NCI-H2171 treated with DMSO at 0.1 percent for 48 hours (cell line): ENCODE measurements at regions not wholly inside any gene's neighbourhood (a gene's known extent, or its start where the extent isn't known, plus 50 kb on each side); places are given as distances from the start of the nearest gene placed in this dataset.
"Not testable (repeated sequence)": the region's sequence is repeated elsewhere in the genome, so short reads cannot be mapped to it uniquely, and the experiment has no call there.

Source experiments
- DNase-seq: peaks from one replicate; lab custom pipeline; 2025; lab: John Stamatoyannopoulos, UW

DNA sequence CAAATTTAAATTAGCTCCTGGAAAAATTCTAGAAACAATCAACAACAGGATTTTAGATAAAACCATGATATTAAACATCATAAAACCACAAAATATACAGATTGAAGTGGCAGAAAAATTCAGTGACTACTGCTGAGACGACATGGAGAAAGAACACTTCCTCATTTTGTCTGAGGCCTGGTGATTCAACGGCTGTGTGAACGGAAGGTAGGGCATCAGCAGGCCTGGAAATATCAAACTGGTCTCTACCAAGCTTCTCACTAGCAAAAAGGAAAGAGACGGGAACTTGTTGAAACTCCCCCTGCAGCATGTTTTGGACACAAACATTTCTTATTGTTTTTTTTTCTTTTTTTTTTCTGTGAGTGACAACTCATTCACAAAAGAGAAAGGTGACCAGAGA lies 58.0 kb upstream of the AHI1 start:
- no peak for DNase-seq

DNA sequence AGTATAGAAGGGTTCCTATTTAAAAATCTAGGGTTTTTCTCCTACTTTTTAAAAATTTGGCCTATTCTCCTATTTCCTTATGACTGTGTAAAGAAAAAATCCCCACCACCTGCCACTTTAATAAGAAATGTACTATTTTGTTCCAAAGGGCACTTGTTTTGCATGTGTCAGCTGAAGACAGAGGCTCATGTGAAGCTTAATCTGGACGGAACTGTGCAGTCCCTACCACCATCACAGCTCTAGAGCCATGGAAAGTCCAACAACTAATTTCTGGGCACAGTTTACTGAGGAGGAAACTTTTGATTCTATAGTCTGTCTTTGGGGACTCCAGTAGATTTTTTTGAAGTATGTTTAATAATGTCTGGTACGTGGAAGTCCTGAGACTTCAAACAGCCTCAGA lies 60.0 kb upstream of the AHI1 start:
- DNase-seq: no peak

DNA sequence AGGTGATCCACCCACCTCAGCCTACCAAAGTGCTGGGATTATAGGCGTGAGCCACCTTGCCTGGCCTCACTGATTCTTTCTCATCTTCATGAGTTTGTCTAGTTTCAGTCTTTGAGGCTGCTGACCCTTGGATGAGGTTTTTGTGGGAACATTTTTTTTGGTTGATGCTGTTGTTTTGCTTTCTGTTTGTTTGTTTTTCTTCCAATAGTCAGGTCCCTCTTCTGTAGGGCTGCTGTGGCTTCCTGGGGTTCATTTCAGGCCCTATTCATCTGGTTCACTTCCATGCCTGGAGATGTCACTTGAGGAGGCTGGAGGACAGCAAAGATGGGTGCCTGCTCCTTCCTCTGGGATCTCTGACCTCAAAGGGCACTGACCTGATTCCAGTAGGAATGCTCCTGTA lies 68.1 kb upstream of the AHI1 start:
- DNase-seq: not testable (repeated sequence)

DNA sequence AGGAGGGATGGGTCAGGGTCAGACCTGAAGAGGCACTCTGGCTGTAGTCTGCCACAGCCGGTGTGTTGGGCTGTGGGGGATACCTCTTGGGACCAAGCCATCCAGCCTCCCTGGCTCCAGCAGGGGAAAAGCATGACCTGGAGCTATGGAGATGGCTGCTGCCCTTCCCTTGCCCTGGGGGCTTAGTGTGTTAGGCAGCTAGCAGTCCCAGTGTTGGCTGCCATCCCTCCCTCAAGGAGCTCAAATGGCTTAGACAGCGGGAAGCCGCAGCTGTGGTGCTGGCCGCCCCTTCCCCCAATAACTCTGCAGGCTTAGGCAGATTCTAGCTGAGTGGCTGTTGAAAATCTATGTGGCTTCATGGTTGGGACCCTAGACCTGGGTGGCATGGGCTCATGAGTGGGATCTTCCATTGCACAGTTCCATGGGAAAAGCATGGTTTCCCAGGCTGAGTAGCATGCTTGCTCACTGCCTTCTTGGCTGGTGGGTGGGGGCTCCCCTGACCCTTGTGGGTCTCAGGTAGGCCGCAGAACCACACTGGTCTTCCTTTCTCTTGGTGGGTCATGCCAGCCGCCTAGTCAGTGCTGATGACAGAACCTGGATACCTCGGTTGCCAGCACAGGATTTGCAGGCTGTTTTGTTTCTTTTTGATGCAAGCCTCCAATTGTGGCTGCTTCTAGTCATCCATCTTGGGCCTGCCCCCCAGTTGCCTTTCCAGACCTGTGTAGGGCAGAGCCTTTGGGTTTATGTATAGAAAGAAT lies 69.0 kb upstream of the AHI1 start:
- DNase-seq: no peak

DNA sequence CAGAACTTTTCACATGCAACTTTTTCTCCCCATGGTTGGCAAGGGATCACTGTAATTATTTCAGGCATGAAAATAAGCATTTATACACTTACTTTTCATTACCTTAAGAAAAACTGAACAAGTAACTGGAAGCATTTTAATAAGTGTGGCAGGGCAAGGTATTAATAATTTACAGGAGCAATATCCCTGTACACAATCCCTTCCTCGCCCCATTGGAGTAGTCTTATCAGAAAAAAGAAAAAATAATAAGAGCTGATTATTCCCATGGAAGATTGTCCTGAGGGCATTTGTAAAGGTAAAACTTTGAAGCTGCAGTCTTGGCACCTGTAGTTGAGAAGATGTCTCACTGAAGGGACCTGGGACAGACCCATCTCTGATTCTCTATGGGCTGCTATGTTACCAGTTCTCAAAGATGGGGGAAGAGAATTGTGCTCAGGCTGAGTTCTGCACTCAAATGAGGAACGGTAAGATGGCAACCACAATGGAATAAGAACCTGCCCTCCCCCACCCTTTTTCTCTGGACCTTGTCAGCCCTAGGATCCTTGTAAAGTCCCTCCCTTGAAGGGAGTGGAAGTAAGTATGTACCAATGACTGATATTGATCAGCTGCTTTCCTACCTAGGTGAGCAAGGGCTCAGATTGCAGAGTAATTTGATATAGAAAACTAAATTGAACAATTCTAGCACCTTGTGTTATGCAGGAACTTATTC lies 70.0 kb upstream of the AHI1 start:
- DNase-seq: no peak

DNA sequence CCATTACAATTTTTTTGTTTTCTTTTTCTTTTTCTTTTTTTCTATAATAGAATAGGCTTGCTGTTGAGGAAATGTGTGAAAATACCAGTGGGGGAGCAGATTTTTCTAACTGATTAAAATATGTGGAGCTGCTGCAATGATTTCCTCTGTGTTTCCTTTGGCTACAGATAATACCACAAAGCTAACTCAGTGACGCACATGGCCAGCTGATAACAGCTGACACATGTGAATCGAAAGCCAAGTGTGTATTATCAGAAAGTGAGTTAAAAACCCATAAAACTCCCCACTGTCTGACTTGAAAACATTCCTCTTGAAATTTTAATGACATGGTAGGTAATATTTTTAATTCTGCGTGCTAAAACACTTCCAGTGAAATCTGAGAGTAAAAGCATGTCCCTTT lies 70.8 kb upstream of the AHI1 start:
- no peak for DNase-seq

DNA sequence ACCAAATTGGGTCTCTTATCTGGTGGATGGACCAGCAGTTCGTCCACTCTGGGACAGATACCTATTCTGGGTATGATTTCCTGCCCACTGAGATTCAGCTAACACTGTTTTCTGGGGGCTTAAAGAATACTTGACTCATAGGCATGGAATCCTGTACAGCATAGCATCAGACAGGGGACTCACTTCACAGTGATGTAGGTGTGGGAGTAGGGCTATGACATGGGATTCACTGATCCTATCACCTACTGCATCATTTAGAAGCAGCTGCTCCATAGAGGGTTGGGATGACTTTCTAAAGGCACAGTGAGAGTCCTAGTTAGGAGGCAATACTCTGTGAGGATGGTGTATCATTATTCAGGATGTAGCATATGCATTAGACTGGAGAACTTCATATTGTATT lies 74.5 kb upstream of the AHI1 start:
- DNase-seq: no peak

DNA sequence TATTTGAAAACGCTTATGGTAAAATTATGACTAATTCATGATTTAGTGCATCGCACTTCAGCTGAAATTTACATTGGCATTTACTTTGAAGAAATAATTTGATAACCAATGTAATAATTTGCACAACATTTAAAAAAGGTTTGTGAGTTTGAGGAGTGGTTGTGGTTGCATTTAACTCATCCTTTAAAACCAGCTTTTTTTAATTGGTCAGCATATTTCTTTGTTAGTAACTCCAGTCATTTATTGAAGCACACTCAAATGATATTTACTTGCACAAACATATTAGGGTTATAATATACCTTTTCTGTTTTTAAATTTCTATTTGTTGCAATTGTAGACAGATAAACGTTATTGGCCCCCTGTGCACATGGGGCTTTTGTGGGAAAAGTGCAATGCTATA lies 78.1 kb upstream of the AHI1 start:
- no peak for DNase-seq

DNA sequence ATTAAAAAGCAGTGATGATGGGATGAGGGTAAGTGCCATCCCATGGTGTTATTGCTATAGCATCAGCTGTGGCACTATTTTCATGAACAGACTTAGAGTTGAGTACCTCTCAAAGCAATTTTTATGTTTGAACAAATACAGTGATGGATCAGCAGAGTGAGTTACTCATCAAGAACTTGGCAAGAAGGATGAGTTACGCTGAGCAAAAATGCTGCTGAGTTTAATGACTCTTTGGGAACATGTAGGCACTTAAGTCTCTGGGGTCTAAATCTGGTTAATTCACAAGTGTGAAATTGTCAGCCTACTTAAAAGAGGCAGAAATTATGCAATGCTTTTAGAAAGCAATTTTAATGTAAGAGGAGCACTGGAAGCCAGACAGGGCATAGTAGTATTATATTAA lies 78.5 kb upstream of the AHI1 start:
- no peak for DNase-seq

DNA sequence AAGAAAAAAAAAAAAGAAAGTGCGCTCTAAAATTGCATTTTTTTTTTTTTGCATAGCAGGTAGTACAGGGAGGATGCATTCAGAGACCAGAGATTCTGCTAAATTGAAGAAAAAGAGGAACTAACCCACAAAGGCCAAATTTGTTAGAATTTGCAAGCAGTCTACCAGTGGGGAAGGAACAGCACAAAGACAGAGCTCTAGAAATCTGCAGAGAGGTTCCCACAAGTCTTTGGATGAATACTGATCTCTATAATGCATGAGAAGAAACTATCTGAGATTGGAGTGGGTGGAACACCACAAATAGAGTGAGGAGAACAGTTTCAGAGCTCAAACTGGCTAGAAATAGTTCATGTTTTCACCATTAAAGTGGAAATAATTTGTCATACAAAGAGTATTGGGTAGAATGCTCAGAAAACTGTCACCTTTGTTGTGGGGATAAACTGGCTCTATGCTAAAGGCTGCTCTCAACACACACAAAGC lies 79.6 kb upstream of the AHI1 start:
- no peak for DNase-seq

DNA sequence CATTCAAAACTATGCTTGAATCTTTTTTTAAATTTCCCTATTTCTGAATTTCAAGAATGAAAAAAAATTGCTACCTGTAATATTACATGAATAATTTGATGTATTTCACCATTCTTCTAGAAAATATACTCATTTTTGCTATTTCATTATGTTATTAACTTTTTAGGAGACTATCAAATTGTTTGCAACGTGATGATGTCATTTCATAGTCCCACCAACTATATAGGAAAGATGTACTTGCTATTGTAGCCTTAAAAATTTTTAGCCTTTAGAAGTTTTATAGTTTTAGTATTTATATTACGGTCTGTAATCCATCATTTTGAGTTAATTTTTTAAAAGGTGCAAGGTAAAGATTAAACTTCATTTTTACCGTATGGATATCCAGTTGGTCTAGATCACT lies 81.4 kb upstream of the AHI1 start:
- no peak for DNase-seq

DNA sequence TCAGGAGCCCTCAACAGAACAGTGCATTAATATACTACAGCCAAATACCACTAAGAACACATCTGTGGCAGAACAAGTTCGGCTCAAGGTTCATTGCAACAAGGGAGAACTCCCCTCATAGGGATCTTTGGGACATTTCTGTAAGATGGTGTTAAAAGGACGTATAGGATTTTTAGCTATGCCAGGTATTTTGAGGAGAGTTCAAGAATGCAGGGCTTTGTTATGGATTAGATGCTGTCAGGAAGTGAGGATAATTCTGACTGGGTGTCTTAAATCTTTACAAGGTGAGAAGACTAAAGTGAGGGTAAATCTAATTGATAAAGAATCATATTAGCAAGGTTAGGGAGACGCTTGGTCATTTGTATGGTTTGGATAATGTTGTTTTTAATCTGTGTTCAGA lies 83.7 kb upstream of the AHI1 start:
- DNase-seq: no peak

DNA sequence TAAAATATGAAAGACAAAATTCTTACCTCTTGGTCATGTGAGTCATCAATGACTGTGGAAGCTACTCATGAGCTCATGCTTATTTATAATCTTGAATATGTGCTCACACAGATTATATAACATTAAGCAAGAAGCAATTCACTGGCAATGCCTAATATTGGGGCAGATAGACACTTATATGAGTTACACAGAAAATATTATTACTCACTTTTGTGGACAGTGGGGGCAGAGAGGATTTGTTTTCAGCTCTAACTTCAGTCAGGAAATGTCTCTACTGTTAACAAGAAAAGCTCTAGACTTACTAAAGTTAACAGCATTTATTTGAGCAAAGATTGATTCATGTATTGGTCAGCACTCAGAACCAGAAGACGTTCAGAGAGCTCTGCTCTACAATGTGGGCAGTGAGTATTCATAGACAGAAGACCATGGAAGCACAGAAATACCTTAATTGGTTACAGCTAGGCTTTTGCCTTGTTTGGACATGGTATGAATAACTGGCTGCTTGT lies 85.8 kb upstream of the AHI1 start:
- DNase-seq: no peak

DNA sequence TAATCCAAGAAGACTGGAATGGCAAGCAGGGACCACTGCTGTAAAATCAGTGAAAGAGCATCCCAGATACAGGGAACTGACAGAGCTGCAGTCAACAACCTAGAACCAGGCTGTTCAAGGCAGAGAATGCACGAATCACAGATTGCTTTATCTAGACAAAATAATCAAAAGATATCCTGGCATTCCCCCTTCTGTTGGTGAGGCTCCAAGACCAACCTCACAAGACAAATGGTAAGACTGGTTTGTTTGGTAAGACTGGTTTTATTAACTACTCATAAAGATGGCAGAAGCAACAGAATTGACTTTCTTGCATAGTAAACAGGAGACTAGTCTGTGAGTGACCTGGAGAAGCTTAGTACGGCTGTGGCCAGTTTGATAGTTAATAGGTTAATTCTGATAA lies 88.8 kb upstream of the AHI1 start:
- no peak for DNase-seq

DNA sequence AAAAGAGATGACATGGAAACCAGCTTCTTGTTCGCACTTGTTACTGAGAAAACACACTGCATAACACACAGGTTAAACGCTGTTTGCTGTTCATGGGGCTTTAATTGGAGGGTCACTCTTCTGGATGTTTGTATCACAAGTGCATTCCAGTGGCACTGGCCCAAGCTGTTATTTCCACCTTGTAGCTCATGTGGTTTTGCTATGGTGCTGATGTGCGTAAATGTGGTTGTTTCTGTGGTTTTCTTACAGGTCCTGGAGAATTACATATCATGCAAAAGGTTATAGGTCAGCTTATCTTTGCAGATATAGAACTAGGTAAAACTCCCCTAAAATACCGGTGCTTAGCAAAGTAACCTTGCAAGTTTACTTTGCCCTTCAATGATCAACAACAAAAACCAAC lies 89.3 kb upstream of the AHI1 start:
- no peak for DNase-seq

DNA sequence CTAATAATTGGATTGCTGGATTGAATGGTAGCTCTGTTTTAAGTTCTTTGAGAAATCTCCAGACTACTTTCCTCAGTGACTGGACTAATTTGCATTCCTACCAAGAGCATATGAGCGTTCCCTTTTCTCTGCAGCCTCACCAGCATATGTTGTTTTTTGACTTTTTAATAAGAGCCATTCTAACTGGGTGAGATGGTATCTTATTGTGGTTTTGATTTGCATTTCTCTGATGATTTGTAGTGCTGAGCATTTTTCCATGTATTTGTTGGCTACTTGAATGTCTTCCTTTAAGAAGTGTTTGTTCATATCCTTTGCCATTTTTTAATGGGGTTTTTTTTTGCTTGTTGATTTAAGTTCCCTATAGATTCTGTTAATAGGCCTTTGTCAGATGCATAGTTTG lies 94.7 kb upstream of the AHI1 start:
- no peak for DNase-seq

DNA sequence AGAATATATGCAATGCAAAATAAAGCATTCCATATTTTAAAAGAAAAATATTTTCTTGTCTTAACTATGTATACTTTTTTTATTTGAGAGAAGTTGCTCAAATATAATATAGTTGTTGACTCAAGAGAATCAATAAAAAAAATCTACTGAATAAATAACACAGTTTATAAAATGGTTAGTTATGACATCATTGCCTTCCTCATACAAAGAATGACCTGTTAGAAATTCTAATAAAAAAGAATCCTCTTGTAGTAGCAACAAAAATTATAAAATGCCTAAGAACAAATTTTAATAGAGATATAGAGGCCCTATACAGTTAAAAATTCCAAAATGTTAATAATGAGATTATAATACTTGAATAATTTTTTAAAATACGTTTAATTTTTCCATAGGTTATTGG lies 96.5 kb upstream of the AHI1 start:
- no peak for DNase-seq

DNA sequence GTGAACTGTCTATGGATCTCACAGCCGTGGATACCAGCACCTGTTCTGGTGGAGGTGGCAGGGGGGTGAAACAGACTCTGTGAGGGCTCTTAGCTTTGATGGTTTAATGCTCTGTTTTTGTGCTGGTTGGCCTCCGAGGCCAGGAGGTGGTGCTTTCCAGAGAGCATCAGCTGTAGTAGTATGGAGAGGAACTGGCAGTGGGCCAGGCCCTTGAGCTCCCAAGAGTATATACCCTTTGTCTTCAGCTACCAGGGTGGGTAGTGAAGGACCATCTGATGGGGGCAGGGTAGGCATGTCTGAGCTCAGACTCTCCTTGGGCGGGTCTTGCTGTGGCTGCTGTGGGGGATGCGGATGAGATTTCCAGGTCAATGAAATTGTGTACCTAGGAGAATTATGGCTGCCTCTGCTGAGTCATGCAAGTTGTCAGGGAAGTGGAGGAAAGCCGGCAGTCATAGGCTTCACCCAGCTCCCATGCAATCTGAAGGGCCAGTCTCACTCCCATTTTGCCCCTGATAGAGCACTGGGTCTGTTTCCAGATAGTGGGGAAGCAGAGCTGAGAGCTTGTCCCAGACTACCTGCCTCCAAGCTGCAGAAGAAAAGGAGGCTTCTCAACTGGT lies 102.7 kb upstream of the AHI1 start:
- DNase-seq: peak; percentile 89

DNA sequence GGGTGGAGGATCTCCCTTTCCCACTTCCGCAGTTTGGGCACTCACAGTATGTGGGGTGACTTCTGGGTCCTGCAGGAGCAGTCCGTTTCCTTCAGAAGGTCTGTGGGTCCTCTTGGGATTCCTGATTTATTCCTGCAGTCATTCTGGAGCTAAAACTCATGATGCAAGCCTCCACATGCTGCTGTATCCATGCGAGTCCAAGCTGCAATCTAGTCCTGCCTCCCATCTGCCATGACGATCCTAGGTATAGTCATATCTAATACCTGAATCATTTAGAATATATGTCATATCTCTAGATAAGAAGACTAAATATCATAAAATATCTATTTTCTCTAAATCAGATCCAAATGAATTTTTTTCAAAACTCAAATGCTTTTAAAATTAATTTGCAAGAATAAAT lies 103.4 kb upstream of the AHI1 start:
- peak; percentile 65 for DNase-seq

DNA sequence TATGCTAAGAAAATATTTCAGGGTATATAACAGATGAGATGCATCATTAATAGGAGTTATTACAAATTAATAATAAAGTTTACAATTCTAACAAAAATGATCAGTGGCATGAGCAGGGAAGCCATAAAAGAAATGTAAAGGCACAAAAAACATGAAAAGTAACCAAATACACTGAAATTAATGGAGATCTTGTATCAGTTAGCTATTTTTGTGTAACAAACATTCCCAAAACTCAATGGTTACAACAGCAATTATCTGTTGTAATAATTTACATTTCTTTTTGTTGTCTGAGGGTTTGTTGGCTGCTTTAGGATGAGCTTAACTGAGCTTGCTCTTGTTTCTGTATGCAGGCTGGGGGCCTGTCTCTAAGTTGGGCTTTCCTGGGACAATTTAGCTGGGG lies 104.3 kb upstream of the AHI1 start:
- DNase-seq: no peak

DNA sequence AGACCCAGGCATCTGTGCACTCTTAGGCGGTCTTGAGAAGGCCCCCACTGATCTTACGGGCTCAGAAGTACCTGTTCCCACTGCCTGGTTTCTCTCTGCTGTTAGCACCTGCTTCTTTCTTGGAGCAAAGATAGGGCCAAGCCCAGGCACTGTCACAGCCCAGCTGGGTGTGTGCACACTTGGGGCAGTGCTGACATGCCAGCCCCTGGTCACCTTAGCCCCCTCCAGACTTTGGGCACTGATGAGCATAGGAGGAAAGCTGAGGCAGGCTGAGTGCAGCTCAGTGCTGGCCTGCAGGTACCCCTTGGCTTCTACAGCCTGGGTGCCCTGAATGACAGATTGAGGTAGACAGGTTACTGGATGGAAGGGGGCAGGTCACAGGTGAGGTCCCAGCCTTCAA lies 105.7 kb upstream of the AHI1 start:
- DNase-seq: no peak

DNA sequence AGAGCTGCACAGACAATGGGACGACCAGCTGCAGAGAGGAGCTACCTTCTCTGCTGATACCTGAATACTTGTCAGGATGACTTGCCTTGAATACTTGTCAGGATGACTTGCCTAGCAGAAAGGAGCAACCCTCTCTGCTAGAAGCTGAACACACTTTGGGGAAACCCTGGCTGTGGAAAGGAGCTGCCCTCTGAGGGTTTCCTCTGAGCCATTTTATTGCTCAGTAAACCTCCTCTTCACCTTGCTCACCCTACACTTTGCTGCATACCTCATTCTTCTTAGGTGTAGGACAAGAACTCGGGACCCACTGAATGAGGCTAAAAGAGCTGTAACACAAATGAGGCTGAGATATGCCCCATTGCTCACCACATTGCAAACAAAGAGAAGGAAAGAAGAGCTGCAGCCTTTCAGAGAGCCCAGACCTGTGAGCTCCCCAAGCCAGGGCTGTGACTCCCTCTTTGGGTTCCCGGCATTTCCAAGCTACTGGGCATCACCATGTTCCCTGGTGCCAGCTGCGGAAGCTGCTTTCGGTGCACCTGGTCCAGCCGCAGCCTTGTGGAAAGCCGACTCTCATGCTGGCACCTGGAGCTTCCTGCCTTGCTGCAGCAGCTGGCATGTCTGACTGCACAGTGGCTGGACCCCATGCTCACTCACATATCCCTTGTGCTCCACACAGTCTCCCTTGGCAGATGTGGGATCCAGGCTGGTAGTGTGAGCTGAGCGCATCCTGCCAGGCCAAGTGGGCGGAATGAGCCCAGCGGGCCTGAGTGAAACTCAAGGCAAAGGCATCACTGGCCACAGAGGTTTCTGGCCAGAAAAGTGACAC lies 106.7 kb upstream of the AHI1 start:
- DNase-seq: peak; percentile 45
